GM12878 (cell line): ENCODE measurements at regions not wholly inside any gene's neighbourhood (a gene's known extent, or its start where the extent isn't known, plus 50 kb on each side); places are given as distances from the start of the nearest gene placed in this dataset.

Experiments used
- ATAC-seq: fragments of 200-7000 bp; cut with Tn5 transposase; 3 replicates; pipeline ENCODE4 v1.9.1; 2020; ENCODE audit warnings: mild to moderate bottlenecking, moderate library complexity
- BruUV-seq: library from RNA; stranded (reverse); fragments of 400-500 nt; replicated peaks from 2 replicates; lab custom pipeline; 2021; lab: Mats Ljungman, UMichigan
- CTCF ChIA-PET: fragments of 300-600 bp; sonication (Branson Sonifier 250); formaldehyde crosslinking; extraction: SDS; loops from one replicate; lab custom pipeline; 2021; ENCODE audit warnings: inconsistent platforms; lab: Yijun Ruan, JAX
- POLR2A ChIA-PET: fragments of 350-600 bp; formaldehyde crosslinking; extraction: SDS; loops from one replicate; lab custom pipeline; 2021; ENCODE audit warnings: inconsistent platforms; lab: Charles Lee
- RAD21 ChIA-PET: fragments of 300-600 bp; sonication (Branson Sonifier 250); formaldehyde crosslinking; loops from one replicate; lab custom pipeline; 2023; ENCODE audit warnings: antibody characterized with exemption; ENCODE audit not compliant: unreplicated experiment; lab: Charles Lee
- SMC1A ChIA-PET: fragments of 300-600 bp; sonication (Branson Sonifier 250); formaldehyde crosslinking; loops from one replicate; lab custom pipeline; 2023; ENCODE audit not compliant: unreplicated experiment, uncharacterized antibody; lab: Charles Lee
- DNase-seq: peaks from one replicate; pipeline ENCODE4 v3.0.0-alpha.2; 2011; ENCODE audit warnings: low read depth, low spot score
- FAIRE-seq: peaks from 3 replicates; lab custom pipeline; 2011; peaks lifted over from hg19 to GRCh38; lab: Jason Lieb, UNC
- H2AFZ ChIP-seq: 2 replicates; pipeline ENCODE4 v1.6.0; 2011; ENCODE audit warnings: low read depth, low read length, control low read depth; ENCODE audit not compliant: control insufficient read depth
- H3K27ac ChIP-seq: 2 replicates; pipeline ENCODE4 v1.5.1; 2011; ENCODE audit warnings: control low read depth; ENCODE audit not compliant: control insufficient read depth, insufficient read depth
- H3K27me3 ChIP-seq, 2 experiments: replicated peaks in 1 of 2; 2 replicates each; pipeline versions ENCODE4 v1.6.0 to v1.6.1; 2011; ENCODE audit warnings: low read length in 1 of 2; ENCODE audit not compliant: control insufficient read depth in 2 of 2, insufficient read depth in 2 of 2
- H3K36me3 ChIP-seq, 2 experiments: 2 replicates each; pipeline ENCODE4 v1.5.1; 2011; ENCODE audit warnings: low read length in 1 of 2; ENCODE audit not compliant: control insufficient read depth in 2 of 2, insufficient read depth in 2 of 2
- H3K4me1 ChIP-seq: 2 replicates; pipeline ENCODE4 v1.6.1; 2011; ENCODE audit warnings: mild to moderate bottlenecking, low read length, moderate library complexity, mixed read lengths; ENCODE audit not compliant: control insufficient read depth, insufficient read depth
- H3K4me2 ChIP-seq: 2 replicates; pipeline ENCODE4 v1.6.0; 2011; ENCODE audit warnings: control low read depth; ENCODE audit not compliant: control insufficient read depth, insufficient read depth
- H3K4me3 ChIP-seq: fragments of 200-600 bp; sonication (generic); 2 replicates; pipeline ENCODE4 v1.5.1; 2016
- H3K79me2 ChIP-seq: 2 replicates; pipeline ENCODE4 v1.6.0; 2011; ENCODE audit warnings: low read length; ENCODE audit not compliant: control insufficient read depth, insufficient read depth
- H3K9ac ChIP-seq: 2 replicates; pipeline ENCODE4 v1.8.0; 2011; ENCODE audit warnings: low read length, control low read depth, mixed read lengths; ENCODE audit not compliant: control insufficient read depth, insufficient read depth
- H3K9me3 ChIP-seq: replicated peaks from 3 replicates; pipeline ENCODE4 v1.5.1; 2011; ENCODE audit warnings: mild to moderate bottlenecking, low read length; ENCODE audit not compliant: control insufficient read depth, insufficient read depth
- H4K20me1 ChIP-seq: 2 replicates; pipeline ENCODE4 v1.6.0; 2011; ENCODE audit not compliant: control insufficient read depth, insufficient read depth
- ATF7 ChIP-seq: fragments of 450-650 bp; IDR thresholded peaks from 2 replicates; pipeline ENCODE4 v1.6.1; 2016; ENCODE audit warnings: low read depth, mild to moderate bottlenecking
- BACH1 ChIP-seq: fragments of 450-650 bp; IDR thresholded peaks from 2 replicates; pipeline ENCODE4 v1.6.1; 2017; ENCODE audit warnings: mild to moderate bottlenecking, borderline replicate concordance
- BRCA1 ChIP-seq: IDR thresholded peaks from 2 replicates; pipeline ENCODE4 v1.6.1; 2011; ENCODE audit warnings: low read depth, low read length, improper control_type of control experiment
- DPF2 ChIP-seq: fragments of 450-650 bp; IDR thresholded peaks from 2 replicates; pipeline ENCODE4 v1.6.1; 2017; ENCODE audit warnings: mild to moderate bottlenecking
- HDGF ChIP-seq: fragments of 450-650 bp; IDR thresholded peaks from 2 replicates; pipeline ENCODE4 v1.6.1; 2016; ENCODE audit warnings: antibody characterized with exemption
- IKZF1 ChIP-seq: fragments of 450-650 bp; conservative IDR thresholded peaks from 2 replicates; pipeline ENCODE4 v1.6.1; 2017; ENCODE audit warnings: antibody characterized with exemption, mild to moderate bottlenecking
- IKZF2 ChIP-seq, 2 experiments: fragments of 450-650 bp; IDR thresholded peaks; 2 replicates each; pipeline ENCODE4 v1.6.1; 2017; ENCODE audit warnings: mild to moderate bottlenecking in 2 of 2, moderate library complexity in 2 of 2
- JUND ChIP-seq: IDR thresholded peaks from 2 replicates; pipeline ENCODE4 v1.6.1; 2012; ENCODE audit warnings: low read depth, mild to moderate bottlenecking, low read length, improper control_type of control experiment, moderate library complexity
- NFXL1 ChIP-seq: fragments of 450-650 bp; IDR thresholded peaks from 2 replicates; pipeline ENCODE4 v1.6.1; 2017; ENCODE audit warnings: antibody characterized with exemption, mild to moderate bottlenecking, borderline replicate concordance
- POLR2AphosphoS5 ChIP-seq: IDR thresholded peaks from 2 replicates; pipeline ENCODE4 v1.6.1; 2011; ENCODE audit warnings: mild to moderate bottlenecking, low read length, inconsistent platforms
- SMARCA5 ChIP-seq: fragments of 450-650 bp; IDR thresholded peaks from 2 replicates; pipeline ENCODE4 v1.6.1; 2017; ENCODE audit warnings: mild to moderate bottlenecking
- STAT3 ChIP-seq: IDR thresholded peaks from 2 replicates; pipeline ENCODE4 v1.6.1; 2011; ENCODE audit warnings: low read depth, low read length, improper control_type of control experiment
- WRNIP1 ChIP-seq: IDR thresholded peaks from 2 replicates; pipeline ENCODE4 v1.6.1; 2011; ENCODE audit warnings: low read depth, low read length, improper control_type of control experiment, borderline replicate concordance
- WGBS: methylation state at CpG from one replicate; pipeline ENCODE4 v1.1.6; 2016; ENCODE audit warnings: low lambda C conversion rate; ENCODE audit not compliant: insufficient replicate concordance, insufficient coverage; ENCODE audit errors: missing lambda C conversion rate; 5-methylcytosine and 5-hydroxymethylcytosine counted together
- in situ Hi-C: fragments of 300-500 bp; cut with MboI; formaldehyde crosslinking; loops from 9 replicates; pipeline ENCODE4 v1.14.3; 2018; ENCODE audit warnings: mixed read lengths
- intact Hi-C: fragments of 100-400 bp; cut with micrococcal nuclease; formaldehyde crosslinking; loops from one replicate; pipeline ENCODE4 v1.14.2; 2022; ENCODE audit not compliant: unreplicated experiment
- TF ChIP-seq, protein P1 (sequence below): IDR thresholded peaks from 2 replicates; pipeline ENCODE4 v1.6.1; 2012; ENCODE audit warnings: low read depth, low read length, improper control_type of control experiment
- TF ChIP-seq, protein P2 (sequence below): fragments of 150-350 bp; IDR thresholded peaks from 2 replicates; pipeline ENCODE4 v1.6.1; 2014; ENCODE audit warnings: mild to moderate bottlenecking, low read depth, low read length
- TF ChIP-seq, protein P3 (sequence below): IDR thresholded peaks from 2 replicates; pipeline ENCODE4 v1.6.1; 2011; ENCODE audit warnings: borderline replicate concordance, low read depth, mild to moderate bottlenecking, moderate library complexity, mixed read lengths, low read length; ENCODE audit not compliant: insufficient read depth; ENCODE audit errors: extremely low read length
- TF ChIP-seq, protein P4 (sequence below): fragments of 450-650 bp; IDR thresholded peaks from 2 replicates; pipeline ENCODE4 v1.6.1; 2016; ENCODE audit warnings: mild to moderate bottlenecking
- TF ChIP-seq, protein P5 (sequence below): fragments of 450-650 bp; IDR thresholded peaks from 2 replicates; pipeline ENCODE4 v1.6.1; 2014; ENCODE audit warnings: mild to moderate bottlenecking

DNA sequence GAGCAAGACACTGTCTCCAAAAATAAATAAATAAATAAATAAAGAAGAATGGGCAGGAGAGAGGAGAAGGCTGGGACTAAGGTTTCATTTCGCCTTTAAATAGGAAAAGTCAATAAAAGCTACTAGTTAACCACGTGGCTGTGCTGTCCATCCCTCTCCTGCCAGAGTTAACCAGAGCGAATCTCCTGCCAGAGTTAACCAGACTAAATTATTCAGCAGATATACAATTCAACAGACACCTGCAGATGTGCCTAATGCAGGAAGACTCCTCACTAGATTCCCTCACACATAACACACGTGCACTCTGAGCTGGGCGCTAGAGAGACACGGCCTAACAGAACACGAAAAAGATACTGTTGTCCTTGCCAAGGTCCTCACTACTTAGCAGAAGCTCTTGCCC is 156.1 kb downstream of the IGLL1 start:
- DNase-seq (no peak), ATAC-seq (no peak)
- SMC1A ChIA-PET: no interaction called here
- BruUV-seq: no TSS peak
- Histone ChIP-seq H3K36me3 (no peaks in the 10 kb centered on the region), H3K9me3 (no peaks in the 10 kb centered on the region), H3K4me3 (no peak overlapping the region), H3K9ac (no peak overlapping the region)
- in situ Hi-C loops: no loop called here
- RAD21 ChIA-PET: no interaction called here
- TF ChIP-seq, protein P1, sequence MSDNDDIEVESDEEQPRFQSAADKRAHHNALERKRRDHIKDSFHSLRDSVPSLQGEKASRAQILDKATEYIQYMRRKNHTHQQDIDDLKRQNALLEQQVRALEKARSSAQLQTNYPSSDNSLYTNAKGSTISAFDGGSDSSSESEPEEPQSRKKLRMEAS: no peak
- TF ChIP-seq SMARCA5: no peak
- TF ChIP-seq, protein P2, sequence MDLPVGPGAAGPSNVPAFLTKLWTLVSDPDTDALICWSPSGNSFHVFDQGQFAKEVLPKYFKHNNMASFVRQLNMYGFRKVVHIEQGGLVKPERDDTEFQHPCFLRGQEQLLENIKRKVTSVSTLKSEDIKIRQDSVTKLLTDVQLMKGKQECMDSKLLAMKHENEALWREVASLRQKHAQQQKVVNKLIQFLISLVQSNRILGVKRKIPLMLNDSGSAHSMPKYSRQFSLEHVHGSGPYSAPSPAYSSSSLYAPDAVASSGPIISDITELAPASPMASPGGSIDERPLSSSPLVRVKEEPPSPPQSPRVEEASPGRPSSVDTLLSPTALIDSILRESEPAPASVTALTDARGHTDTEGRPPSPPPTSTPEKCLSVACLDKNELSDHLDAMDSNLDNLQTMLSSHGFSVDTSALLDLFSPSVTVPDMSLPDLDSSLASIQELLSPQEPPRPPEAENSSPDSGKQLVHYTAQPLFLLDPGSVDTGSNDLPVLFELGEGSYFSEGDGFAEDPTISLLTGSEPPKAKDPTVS: no peak
- TF ChIP-seq HDGF: no peak
- TF ChIP-seq, protein P3, sequence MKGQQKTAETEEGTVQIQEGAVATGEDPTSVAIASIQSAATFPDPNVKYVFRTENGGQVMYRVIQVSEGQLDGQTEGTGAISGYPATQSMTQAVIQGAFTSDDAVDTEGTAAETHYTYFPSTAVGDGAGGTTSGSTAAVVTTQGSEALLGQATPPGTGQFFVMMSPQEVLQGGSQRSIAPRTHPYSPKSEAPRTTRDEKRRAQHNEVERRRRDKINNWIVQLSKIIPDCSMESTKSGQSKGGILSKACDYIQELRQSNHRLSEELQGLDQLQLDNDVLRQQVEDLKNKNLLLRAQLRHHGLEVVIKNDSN: no peak
- TF ChIP-seq, protein P4, sequence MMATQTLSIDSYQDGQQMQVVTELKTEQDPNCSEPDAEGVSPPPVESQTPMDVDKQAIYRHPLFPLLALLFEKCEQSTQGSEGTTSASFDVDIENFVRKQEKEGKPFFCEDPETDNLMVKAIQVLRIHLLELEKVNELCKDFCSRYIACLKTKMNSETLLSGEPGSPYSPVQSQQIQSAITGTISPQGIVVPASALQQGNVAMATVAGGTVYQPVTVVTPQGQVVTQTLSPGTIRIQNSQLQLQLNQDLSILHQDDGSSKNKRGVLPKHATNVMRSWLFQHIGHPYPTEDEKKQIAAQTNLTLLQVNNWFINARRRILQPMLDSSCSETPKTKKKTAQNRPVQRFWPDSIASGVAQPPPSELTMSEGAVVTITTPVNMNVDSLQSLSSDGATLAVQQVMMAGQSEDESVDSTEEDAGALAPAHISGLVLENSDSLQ: no peak
- no peak for TF ChIP-seq BACH1
- no peak for TF ChIP-seq BRCA1
- TF ChIP-seq POLR2AphosphoS5: no peak
- TF ChIP-seq IKZF1: no peak
- TF ChIP-seq STAT3: no peak
- no peak for TF ChIP-seq DPF2
- TF ChIP-seq JUND: no peak
- TF ChIP-seq WRNIP1: no peak
- no peak for TF ChIP-seq ATF7
- TF ChIP-seq NFXL1: no peak
- TF ChIP-seq IKZF2 (IDR thresholded peaks at IDR 0.05): no peak
- TF ChIP-seq, protein P5, sequence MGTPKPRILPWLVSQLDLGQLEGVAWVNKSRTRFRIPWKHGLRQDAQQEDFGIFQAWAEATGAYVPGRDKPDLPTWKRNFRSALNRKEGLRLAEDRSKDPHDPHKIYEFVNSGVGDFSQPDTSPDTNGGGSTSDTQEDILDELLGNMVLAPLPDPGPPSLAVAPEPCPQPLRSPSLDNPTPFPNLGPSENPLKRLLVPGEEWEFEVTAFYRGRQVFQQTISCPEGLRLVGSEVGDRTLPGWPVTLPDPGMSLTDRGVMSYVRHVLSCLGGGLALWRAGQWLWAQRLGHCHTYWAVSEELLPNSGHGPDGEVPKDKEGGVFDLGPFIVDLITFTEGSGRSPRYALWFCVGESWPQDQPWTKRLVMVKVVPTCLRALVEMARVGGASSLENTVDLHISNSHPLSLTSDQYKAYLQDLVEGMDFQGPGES: no peak
- TF ChIP-seq, all 136 proteins: peak for 0
- CTCF ChIA-PET: no interaction called here
- Histone ChIP-seq H3K79me2 (no peaks in the 10 kb centered on the region), H3K4me1 (no peaks in the 10 kb centered on the region), H3K4me2 (no peak overlapping the region), H2AFZ (no peak overlapping the region), H3K27me3 (peaks cover 0 to 2% of the 10 kb centered on the region in 2 experiments; a peak in 1 of 4 replicates), H3K27ac (no peak overlapping the region), H4K20me1 (no peaks in the 10 kb centered on the region)
- no peak for FAIRE-seq
- intact Hi-C loops: no loop called here
- POLR2A ChIA-PET: no interaction called here
- WGBS: 26% methylated on average over 7 of the region's 7 CpGs
